NT2/D1 (cell line): ENCODE measurements at regions not wholly inside any gene's neighbourhood (a gene's known extent, or its start where the extent isn't known, plus 50 kb on each side); places are given as distances from the start of the nearest gene placed in this dataset.

Experiments
- DNase-seq: peaks from one replicate; pipeline ENCODE4 v3.0.0-alpha.2; 2011; ENCODE audit warnings: low read depth, low spot score
- H3K27me3 ChIP-seq: 2 replicates; pipeline ENCODE4 v1.6.0; 2011; ENCODE audit warnings: mild to moderate bottlenecking; ENCODE audit not compliant: insufficient read length, insufficient read depth
- H3K36me3 ChIP-seq: 2 replicates; pipeline ENCODE4 v1.6.1; 2011; ENCODE audit warnings: mild to moderate bottlenecking, low read length, mixed read lengths; ENCODE audit not compliant: insufficient read depth, insufficient read length
- H3K4me1 ChIP-seq: 2 replicates; pipeline ENCODE4 v1.5.1; 2011; ENCODE audit not compliant: insufficient read depth, insufficient read length
- H3K4me3 ChIP-seq: 2 replicates; pipeline ENCODE4 v1.5.1; 2011; ENCODE audit warnings: low read depth; ENCODE audit not compliant: insufficient read length
- H3K9ac ChIP-seq: 2 replicates; pipeline ENCODE4 v1.6.0; 2011; ENCODE audit warnings: low read depth; ENCODE audit not compliant: insufficient read length
- H3K9me3 ChIP-seq: 2 replicates; pipeline ENCODE4 v1.5.1; 2011; ENCODE audit warnings: mild to moderate bottlenecking, low read length; ENCODE audit not compliant: insufficient read depth
- SUZ12 ChIP-seq: IDR thresholded peaks from 2 replicates; pipeline ENCODE4 v1.6.1; 2011; ENCODE audit not compliant: insufficient read length, insufficient read depth; ENCODE audit errors: extremely low read depth
- YY1 ChIP-seq: IDR thresholded peaks from 2 replicates; pipeline ENCODE4 v1.6.1; 2011; ENCODE audit not compliant: insufficient read length, insufficient read depth
- ZNF274 ChIP-seq: IDR thresholded peaks from 2 replicates; pipeline ENCODE4 v1.6.1; 2011; ENCODE audit warnings: mild to moderate bottlenecking, low read depth, low read length

- Histone ChIP-seq H3K9ac (no peak overlapping the region), H3K9me3 (peaks cover 10% of the 10 kb centered on the region), H3K36me3 (no peaks in the 10 kb centered on the region), H3K27me3 (no peaks in the 10 kb centered on the region), H3K4me1 (no peaks in the 10 kb centered on the region), H3K4me3 (no peak overlapping the region)
- DNase-seq: no peak
- TF ChIP-seq ZNF274 (no peak), YY1 (no peak)
Measured at GRCh38 chr9:22682961-22683699, 236.5 kb downstream of the DMRTA1 start.

GRCh38 chr9:22683700-22684075, 237.1 kb downstream of the DMRTA1 start:
- Histone ChIP-seq H3K4me1 (no peaks in the 10 kb centered on the region), H3K9ac (no peak overlapping the region), H3K4me3 (no peak overlapping the region), H3K36me3 (no peaks in the 10 kb centered on the region), H3K9me3 (peaks cover 12% of the 10 kb centered on the region), H3K27me3 (no peaks in the 10 kb centered on the region)
- no peak for TF ChIP-seq ZNF274
- no peak for TF ChIP-seq SUZ12
- no peak for TF ChIP-seq YY1
- no peak for DNase-seq

GRCh38 chr9:22693156-22693555, 246.5 kb downstream of the DMRTA1 start:
- Histone ChIP-seq H3K36me3 (no peaks in the 10 kb centered on the region), H3K27me3 (no peaks in the 10 kb centered on the region), H3K4me3 (no peak overlapping the region), H3K9me3 (0 out of 2 replicates have a peak, but pooled peaks cover 1% of the 10 kb centered on the region), H3K4me1 (no peaks in the 10 kb centered on the region), H3K9ac (no peak overlapping the region)
- no peak for DNase-seq
- no peak for TF ChIP-seq SUZ12
- TF ChIP-seq ZNF274: no peak

- Histone ChIP-seq H3K9me3 (no peaks in the 10 kb centered on the region), H3K36me3 (no peaks in the 10 kb centered on the region), H3K4me1 (no peaks in the 10 kb centered on the region), H3K4me3 (no peak overlapping the region), H3K9ac (no peak overlapping the region), H3K27me3 (no peaks in the 10 kb centered on the region)
- DNase-seq: no peak
- TF ChIP-seq ZNF274 (no peak), SUZ12 (no peak), YY1 (no peak)
Measured at GRCh38 chr9:22700171-22700570, 253.5 kb downstream of the DMRTA1 start.

GRCh38 chr9:22718653-22719052, 272.0 kb downstream of the DMRTA1 start:
- Histone ChIP-seq H3K4me1 (no peaks in the 10 kb centered on the region), H3K27me3 (no peaks in the 10 kb centered on the region), H3K36me3 (no peaks in the 10 kb centered on the region), H3K9me3 (peaks cover 2% of the 10 kb centered on the region; the same call in 1 of the 2 replicates), H3K9ac (no peak overlapping the region), H3K4me3 (no peak overlapping the region)
- TF ChIP-seq YY1 (no peak), ZNF274 (no peak), SUZ12 (no peak)
- DNase-seq: no peak

GRCh38 chr9:22722492-22722891, 275.9 kb downstream of the DMRTA1 start:
- Histone ChIP-seq H3K4me1 (no peaks in the 10 kb centered on the region), H3K4me3 (no peak overlapping the region), H3K9me3 (no peaks in the 10 kb centered on the region), H3K36me3 (no peaks in the 10 kb centered on the region), H3K27me3 (no peaks in the 10 kb centered on the region), H3K9ac (no peak overlapping the region)
- no peak for DNase-seq
- TF ChIP-seq SUZ12: no peak
- TF ChIP-seq ZNF274: no peak
- no peak for TF ChIP-seq YY1

- Histone ChIP-seq H3K4me3 (no peak overlapping the region), H3K36me3 (no peaks in the 10 kb centered on the region), H3K27me3 (no peaks in the 10 kb centered on the region), H3K4me1 (no peaks in the 10 kb centered on the region), H3K9me3 (no peaks in the 10 kb centered on the region), H3K9ac (no peak overlapping the region)
- no peak for DNase-seq
- TF ChIP-seq ZNF274: no peak
- no peak for TF ChIP-seq SUZ12
- TF ChIP-seq YY1: no peak
Measured at GRCh38 chr9:22731786-22732185, 285.2 kb downstream of the DMRTA1 start.

GRCh38 chr9:22739712-22740111, 293.1 kb downstream of the DMRTA1 start:
- no peaks in the 10 kb centered on the region for H3K4me1 ChIP-seq
- no peaks in the 10 kb centered on the region for H3K9me3 ChIP-seq
- no peaks in the 10 kb centered on the region for H3K27me3 ChIP-seq
- no peaks in the 10 kb centered on the region for H3K36me3 ChIP-seq
- no peak for TF ChIP-seq YY1
- no peak for TF ChIP-seq ZNF274
- no peak for TF ChIP-seq SUZ12
- no peak overlapping the region for H3K9ac ChIP-seq
- H3K4me3 ChIP-seq: no peak overlapping the region
- DNase-seq: no peak
